Endothelial cell (in vitro differentiated cells): ENCODE measurements at regions not wholly inside any gene's neighbourhood (a gene's known extent, or its start where the extent isn't known, plus 50 kb on each side); places are given as distances from the start of the nearest gene placed in this dataset.

Experiments
- DNase-seq: peaks from one replicate; pipeline ENCODE4 v3.0.0; 2021; ENCODE audit warnings: low spot score
- H3K27ac Mint-ChIP-seq: one replicate; pipeline ENCODE4 v1.8.0; 2021; ENCODE audit warnings: mixed read lengths, inconsistent platforms; ENCODE audit not compliant: unreplicated experiment
- H3K27me3 Mint-ChIP-seq: one replicate; pipeline ENCODE4 v1.8.0; 2021; ENCODE audit warnings: mild to moderate bottlenecking, moderate library complexity, mixed read lengths, inconsistent platforms; ENCODE audit not compliant: unreplicated experiment
- H3K36me3 Mint-ChIP-seq: one replicate; pipeline ENCODE4 v1.8.0; 2021; ENCODE audit warnings: mild to moderate bottlenecking, low read depth, mixed read lengths, inconsistent platforms; ENCODE audit not compliant: unreplicated experiment
- H3K4me1 Mint-ChIP-seq: one replicate; pipeline ENCODE4 v1.8.0; 2021; ENCODE audit warnings: mild to moderate bottlenecking, mixed read lengths, inconsistent platforms; ENCODE audit not compliant: unreplicated experiment
- H3K4me3 Mint-ChIP-seq: one replicate; pipeline ENCODE4 v1.8.0; 2021; ENCODE audit warnings: mild to moderate bottlenecking, mixed read lengths, inconsistent platforms; ENCODE audit not compliant: unreplicated experiment
- H3K9me3 Mint-ChIP-seq: one replicate; pipeline ENCODE4 v1.8.0; 2021; ENCODE audit warnings: mixed read lengths, inconsistent platforms; ENCODE audit not compliant: unreplicated experiment
- TF ChIP-seq, protein P1 (sequence below): fragments of 200-600 bp; sonication (generic); IDR thresholded peaks from one replicate; pipeline ENCODE4 v1.5.0; 2021; ENCODE audit warnings: antibody characterized with exemption; ENCODE audit not compliant: unreplicated experiment

DNA sequence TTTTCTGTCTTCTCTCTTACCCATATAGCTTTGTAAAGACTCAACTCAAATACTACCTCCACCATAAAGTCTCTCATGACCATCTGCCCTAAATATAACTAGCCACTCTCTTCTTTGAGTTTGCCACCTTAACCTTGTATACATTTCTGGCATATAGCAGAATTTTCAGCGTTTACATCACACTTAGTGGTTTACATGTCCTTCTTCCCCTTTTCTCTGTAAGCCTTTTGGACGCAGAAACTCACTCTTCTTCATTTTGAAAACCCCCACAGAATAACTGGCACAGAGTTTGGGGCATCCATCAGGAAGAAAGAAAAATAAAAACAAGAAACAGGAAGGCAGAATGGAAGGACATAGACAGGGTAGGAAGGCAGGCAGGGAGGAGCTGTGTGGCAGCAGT is 131.8 kb upstream of the DUSP10 start:
- Mint-ChIP-seq H3K27ac (no peak overlapping the region), H3K27me3 (peaks cover 2% of the 10 kb centered on the region), H3K9me3 (no peaks in the 10 kb centered on the region), H3K4me1 (peaks cover 25% of the 10 kb centered on the region), H3K4me3 (no peak overlapping the region), H3K36me3 (no peaks in the 10 kb centered on the region)
- TF ChIP-seq, protein P1, sequence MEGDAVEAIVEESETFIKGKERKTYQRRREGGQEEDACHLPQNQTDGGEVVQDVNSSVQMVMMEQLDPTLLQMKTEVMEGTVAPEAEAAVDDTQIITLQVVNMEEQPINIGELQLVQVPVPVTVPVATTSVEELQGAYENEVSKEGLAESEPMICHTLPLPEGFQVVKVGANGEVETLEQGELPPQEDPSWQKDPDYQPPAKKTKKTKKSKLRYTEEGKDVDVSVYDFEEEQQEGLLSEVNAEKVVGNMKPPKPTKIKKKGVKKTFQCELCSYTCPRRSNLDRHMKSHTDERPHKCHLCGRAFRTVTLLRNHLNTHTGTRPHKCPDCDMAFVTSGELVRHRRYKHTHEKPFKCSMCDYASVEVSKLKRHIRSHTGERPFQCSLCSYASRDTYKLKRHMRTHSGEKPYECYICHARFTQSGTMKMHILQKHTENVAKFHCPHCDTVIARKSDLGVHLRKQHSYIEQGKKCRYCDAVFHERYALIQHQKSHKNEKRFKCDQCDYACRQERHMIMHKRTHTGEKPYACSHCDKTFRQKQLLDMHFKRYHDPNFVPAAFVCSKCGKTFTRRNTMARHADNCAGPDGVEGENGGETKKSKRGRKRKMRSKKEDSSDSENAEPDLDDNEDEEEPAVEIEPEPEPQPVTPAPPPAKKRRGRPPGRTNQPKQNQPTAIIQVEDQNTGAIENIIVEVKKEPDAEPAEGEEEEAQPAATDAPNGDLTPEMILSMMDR: no peak
- DNase-seq: no peak

DNA sequence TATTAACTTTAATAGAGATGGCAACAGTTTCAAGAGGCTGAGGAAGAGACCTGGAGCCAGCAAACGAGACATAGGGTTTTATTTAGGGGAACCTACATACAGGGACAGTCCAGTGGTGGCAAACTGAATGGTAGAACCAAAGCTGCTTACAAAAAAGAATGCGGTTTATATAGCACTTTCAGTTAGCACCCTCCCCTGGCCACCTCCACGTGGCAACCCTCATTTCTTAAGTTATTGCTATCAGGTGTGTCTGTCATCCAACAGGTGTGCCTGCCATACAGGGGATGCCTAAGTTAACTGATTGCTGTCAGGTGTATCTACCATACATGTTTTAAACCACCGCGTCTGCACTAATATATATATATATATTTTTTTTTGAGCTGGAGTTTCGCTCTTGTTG is 129.2 kb upstream of the DUSP10 start:
- peaks cover 4% of the 10 kb centered on the region for H3K27me3 Mint-ChIP-seq
- H3K27ac Mint-ChIP-seq: no peak overlapping the region
- H3K36me3 Mint-ChIP-seq: no peaks in the 10 kb centered on the region
- TF ChIP-seq, protein P1: no peak
- no peaks in the 10 kb centered on the region for H3K9me3 Mint-ChIP-seq
- no peak overlapping the region for H3K4me3 Mint-ChIP-seq
- peaks cover 13% of the 10 kb centered on the region for H3K4me1 Mint-ChIP-seq
- DNase-seq: no peak

DNA sequence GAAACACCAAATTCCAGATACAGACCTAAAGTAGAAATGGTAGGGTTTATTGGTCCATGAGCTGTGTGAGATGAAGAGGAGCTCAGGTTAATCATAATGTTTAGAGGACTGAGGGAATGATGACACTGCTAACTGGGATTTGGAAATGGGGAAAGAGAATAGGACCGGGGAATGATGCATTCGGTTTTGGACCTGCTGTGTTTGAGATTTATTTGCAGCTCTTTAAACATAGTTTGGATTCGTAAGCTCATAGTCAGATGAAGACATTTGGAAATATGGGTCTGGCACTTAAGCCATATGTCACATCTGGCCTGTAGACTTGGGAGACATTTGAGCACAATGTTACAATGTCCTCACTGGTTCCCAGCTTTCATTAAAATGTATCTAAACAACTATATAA is 127.9 kb upstream of the DUSP10 start:
- DNase-seq: no peak
- H3K9me3 Mint-ChIP-seq: no peaks in the 10 kb centered on the region
- no peak overlapping the region for H3K27ac Mint-ChIP-seq
- H3K36me3 Mint-ChIP-seq: no peaks in the 10 kb centered on the region
- peaks cover 10% of the 10 kb centered on the region for H3K4me1 Mint-ChIP-seq
- H3K27me3 Mint-ChIP-seq: peaks cover 5% of the 10 kb centered on the region
- TF ChIP-seq, protein P1: no peak
- no peak overlapping the region for H3K4me3 Mint-ChIP-seq

DNA sequence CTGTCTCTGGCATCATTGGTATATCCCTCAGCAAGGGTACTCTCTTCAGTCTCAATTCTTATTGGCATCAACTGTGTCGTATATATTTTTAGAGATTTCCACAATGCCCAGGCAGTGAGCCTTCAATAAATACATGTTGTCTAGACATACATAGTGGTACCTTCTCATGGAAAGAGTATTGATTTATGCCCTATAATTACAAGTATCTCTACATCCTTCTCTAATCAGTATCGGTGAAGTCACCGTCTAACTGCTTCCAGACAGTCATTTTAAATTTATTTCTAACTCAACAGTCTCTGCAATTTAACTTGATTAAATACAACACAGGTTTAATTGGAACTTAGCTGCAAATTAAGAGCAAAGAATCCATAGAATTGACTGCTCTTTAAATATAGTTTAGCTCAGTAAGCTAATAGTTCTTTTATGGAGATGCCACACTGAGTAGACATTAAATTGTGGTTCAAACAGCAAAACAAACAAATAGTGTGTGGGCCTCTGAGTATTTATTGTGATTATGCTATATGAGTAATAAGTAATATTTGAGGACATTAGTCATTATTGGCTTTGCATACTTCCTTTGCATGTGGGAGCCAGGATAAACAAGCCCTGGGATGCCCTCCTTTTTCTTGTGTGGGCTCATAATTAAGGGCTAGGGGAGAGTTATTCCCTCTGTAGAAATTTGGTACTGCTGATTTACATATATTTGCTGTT is 126.9 kb upstream of the DUSP10 start:
- Mint-ChIP-seq H3K27ac (no peak overlapping the region), H3K4me3 (no peak overlapping the region), H3K36me3 (no peaks in the 10 kb centered on the region), H3K4me1 (peaks cover 2% of the 10 kb centered on the region), H3K9me3 (no peaks in the 10 kb centered on the region), H3K27me3 (peaks cover 4% of the 10 kb centered on the region)
- TF ChIP-seq, protein P1: no peak
- no peak for DNase-seq

DNA sequence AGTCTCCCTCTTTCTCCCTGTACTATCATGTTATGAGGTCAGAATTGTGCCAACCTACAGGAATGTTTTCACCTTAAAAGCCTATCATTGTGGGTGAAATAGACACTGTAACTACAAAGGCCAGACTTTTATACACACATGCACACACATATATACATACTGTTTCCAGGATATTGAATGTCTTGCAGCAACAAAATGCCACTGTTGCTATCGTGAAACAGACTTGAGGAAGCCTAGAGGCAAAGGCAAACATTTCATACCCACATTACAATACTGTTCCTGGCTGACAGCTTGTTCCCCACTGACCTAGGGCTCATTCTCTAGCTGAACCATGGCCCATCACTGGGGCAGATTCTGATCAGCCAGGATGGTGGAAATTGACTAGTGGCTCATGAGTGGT is 125.1 kb upstream of the DUSP10 start:
- Mint-ChIP-seq H3K9me3 (no peaks in the 10 kb centered on the region), H3K27me3 (peaks cover 3% of the 10 kb centered on the region), H3K4me3 (no peak overlapping the region), H3K4me1 (peaks cover 1% of the 10 kb centered on the region), H3K27ac (no peak overlapping the region), H3K36me3 (no peaks in the 10 kb centered on the region)
- TF ChIP-seq, protein P1: no peak
- no peak for DNase-seq
